ENCODE measurements at regions not wholly inside any gene's neighbourhood (a gene's known extent, or its start where the extent isn't known, plus 50 kb on each side); places are given as distances from the start of the nearest gene placed in this dataset.

GRCh38 chr2:177131858-177132257 is 80.7 kb upstream of the HNRNPA3 start:
- no peak overlapping the region for H3K27ac ChIP-seq (ENCODE audit: extremely low read length, insufficient read depth, low read length)
- ATAC-seq (no peak), DNase-seq (ENCODE audit: low spot score) (no peak), FAIRE-seq (no peak)
- H2AFZ ChIP-seq (ENCODE audit: low read length) = no peak overlapping the region
- ChIA-PET POLR2A (no interaction called here), CTCF (ENCODE audit: low intra/inter-chr PET ratio, low total read pairs) (no interaction called here)
- H3K27me3 ChIP-seq (ENCODE audit: control insufficient read depth in 1 of 2, insufficient read depth in 2 of 2, low read length in 2 of 2) = peaks cover 0 to 24% of the 10 kb centered on the region in 2 experiments; a peak in 3 of 5 replicates
- TF ChIP-seq ZNF616 (CRISPR knock-in tag; IDR thresholded peaks at IDR 0.05; ENCODE audit: low read depth) = no peak
- no peak for TF ChIP-seq PRDM15 (CRISPR knock-in tag; IDR thresholded peaks at IDR 0.05)
- TF ChIP-seq SMYD3 (CRISPR knock-in tag; IDR thresholded peaks at IDR 0.05) = no peak
- no peak for TF ChIP-seq ARID4A (CRISPR knock-in tag; IDR thresholded peaks at IDR 0.05; ENCODE audit: borderline replicate concordance)
- H3K79me2 ChIP-seq (ENCODE audit: insufficient read depth, low read length) = no peaks in the 10 kb centered on the region
- no peak overlapping the region for H3K4me3 ChIP-seq (replicated peaks in 1 of 3; ENCODE audit: insufficient read depth in 1 of 3, low read depth in 2 of 3, low read length in 3 of 3)
- intact Hi-C loops (cut with micrococcal nuclease; ENCODE audit: unreplicated experiment) (no loop called here), in situ Hi-C loops (cut with HindIII; ENCODE audit: extremely low pct_ligation_motif_present, low pct_unique_long_range_greater_than_20kb) (no loop called here)
- no TSS peak for BruUV-seq (replicated peaks)
- no peaks in the 10 kb centered on the region for H4K20me1 ChIP-seq (ENCODE audit: insufficient read depth, low read length)
- H3K36me3 ChIP-seq (replicated peaks in 1 of 2; ENCODE audit: control insufficient read depth in 1 of 2, insufficient read depth in 2 of 2, low read length in 2 of 2) = no peaks in the 10 kb centered on the region
- H3K9me3 ChIP-seq (ENCODE audit: low read length) = no peaks in the 10 kb centered on the region
- no peak overlapping the region for H3K4me2 ChIP-seq (ENCODE audit: low read depth, low read length)
- peaks cover 9% of the 10 kb centered on the region; the same call in 1 of the 2 replicates for H3K4me1 ChIP-seq (ENCODE audit: insufficient read depth, low read length)
- no peak overlapping the region for H3K9ac ChIP-seq (ENCODE audit: insufficient read depth, low read depth, low read length)

All from HepG2 (cell line).